GM12892 (cell line): ENCODE measurements at regions not wholly inside any gene's neighbourhood (a gene's known extent, or its start where the extent isn't known, plus 50 kb on each side); places are given as distances from the start of the nearest gene placed in this dataset.

Experiments
- POLR2A ChIP-seq: IDR thresholded peaks from 2 replicates; pipeline ENCODE4 v1.6.1; 2011; ENCODE audit warnings: low read depth, low read length, control low read depth
- POLR2AphosphoS5 ChIP-seq: IDR thresholded peaks from 2 replicates; pipeline ENCODE4 v1.6.1; 2011; ENCODE audit warnings: low read depth, low read length, control low read depth
- TAF1 ChIP-seq: IDR thresholded peaks from 2 replicates; pipeline ENCODE4 v1.6.1; 2011; ENCODE audit warnings: low read depth, mild to moderate bottlenecking, control low read depth, low read length, borderline replicate concordance

DNA sequence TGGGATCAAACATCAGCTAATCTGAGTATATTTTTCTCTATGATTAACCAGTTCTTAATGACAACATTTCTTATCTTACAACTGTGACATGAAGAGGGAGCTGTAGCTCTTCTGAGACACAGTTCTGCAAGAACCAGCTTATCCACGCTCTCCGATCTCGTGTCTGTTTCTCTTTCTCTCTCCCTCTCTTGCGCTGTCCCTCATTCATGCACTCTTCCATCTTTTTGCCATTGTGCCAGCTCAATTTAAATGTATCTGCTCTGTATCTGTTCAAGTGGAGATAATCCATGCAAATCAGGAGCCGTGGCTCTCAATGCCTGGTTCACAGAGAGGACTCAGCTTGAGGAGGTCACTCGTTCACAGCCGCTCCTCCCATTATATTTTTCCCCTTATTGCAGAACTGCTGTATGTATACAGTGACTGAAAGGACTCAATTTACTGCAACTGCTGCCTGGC lies 494.7 kb upstream of the ADGRL2 start:
- TF ChIP-seq POLR2A: no peak
- TF ChIP-seq POLR2AphosphoS5: no peak
- TF ChIP-seq TAF1: no peak
